ENCODE measurements at regions not wholly inside any gene's neighbourhood (a gene's known extent, or its start where the extent isn't known, plus 50 kb on each side); places are given as distances from the start of the nearest gene placed in this dataset.
"Not testable (repeated sequence)": the region's sequence is repeated elsewhere in the genome, so short reads cannot be mapped to it uniquely, and the experiment has no call there.

DNA sequence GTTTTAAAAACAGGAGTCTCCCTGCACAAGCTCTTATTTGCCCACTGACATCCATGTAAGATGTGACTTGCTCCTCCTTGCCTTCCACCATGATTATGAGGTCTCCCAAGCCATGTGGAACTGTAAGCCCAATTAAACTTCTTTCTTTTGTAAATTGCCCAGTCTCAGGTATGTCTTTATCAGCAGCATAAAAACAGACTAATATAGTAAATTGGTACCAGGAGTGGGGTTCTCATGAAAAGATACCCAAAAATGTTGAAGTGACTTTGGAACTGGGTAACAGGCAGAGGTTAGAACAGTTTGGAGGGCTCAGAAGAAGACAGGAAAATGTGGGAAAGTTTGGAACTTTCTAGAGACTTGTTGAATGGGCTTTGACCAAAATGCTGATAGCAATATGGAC is 995.9 kb upstream of the USP15 start:
- H3K36me3 ChIP-seq; H3K4me1 ChIP-seq; DNase-seq; H3K9me3 ChIP-seq (replicated peaks); H3K27ac ChIP-seq; H3K27me3 ChIP-seq; H3K4me3 ChIP-seq: not testable (repeated sequence)

DNA sequence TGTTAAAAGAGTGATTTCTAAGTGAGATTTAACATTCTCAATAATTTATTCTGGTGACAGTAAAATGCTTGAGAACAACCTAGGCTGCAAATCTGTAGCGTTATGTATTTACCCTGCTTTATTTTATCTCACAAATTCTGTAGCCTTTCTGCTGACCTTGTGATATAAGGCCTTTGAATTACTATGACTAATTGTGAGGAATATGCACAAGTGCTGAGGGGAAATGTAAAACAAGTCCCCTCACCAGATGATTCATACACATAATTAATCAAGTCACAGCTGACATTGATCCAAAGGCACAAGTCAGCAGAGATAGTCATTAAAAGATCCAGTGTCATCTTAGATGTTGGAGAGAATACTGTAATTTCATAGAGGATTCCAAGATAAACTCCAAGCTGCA is 992.7 kb upstream of the USP15 start:
- Histone ChIP-seq H3K4me1 (no peaks in the 10 kb centered on the region), H3K36me3 (no peaks in the 10 kb centered on the region), H3K27me3 (no peaks in the 10 kb centered on the region), H3K27ac (no peak overlapping the region), H3K9me3 (replicated peaks) (no peaks in the 10 kb centered on the region; the same call in 1 of the 2 replicates), H3K4me3 (no peak overlapping the region)
- DNase-seq: no peak

DNA sequence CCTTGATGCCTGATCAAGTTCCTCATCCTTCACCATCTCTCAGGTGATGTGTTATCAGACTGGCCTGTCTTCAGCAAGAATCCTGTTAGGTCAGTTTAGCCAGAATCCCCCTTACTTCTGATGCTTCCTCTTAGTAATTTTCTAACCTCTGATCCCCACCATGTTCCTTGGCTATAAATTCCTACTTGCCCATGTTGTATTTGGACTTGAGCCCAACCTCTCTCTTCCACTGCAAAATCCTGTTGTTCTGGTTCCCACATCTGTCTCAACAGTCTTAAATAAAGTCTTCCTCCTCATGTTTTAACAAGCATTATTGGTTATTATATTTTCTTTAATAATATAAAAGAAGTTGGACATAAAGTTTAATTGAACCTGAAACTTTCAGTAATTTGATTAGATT is 987.8 kb upstream of the USP15 start:
- H3K27me3 ChIP-seq: no peaks in the 10 kb centered on the region
- no peaks in the 10 kb centered on the region for H3K4me1 ChIP-seq
- no peak overlapping the region for H3K4me3 ChIP-seq
- no peak overlapping the region for H3K27ac ChIP-seq
- no peaks in the 10 kb centered on the region; the same call in 1 of the 2 replicates for H3K36me3 ChIP-seq
- H3K9me3 ChIP-seq (replicated peaks): no peaks in the 10 kb centered on the region
- DNase-seq: no peak

DNA sequence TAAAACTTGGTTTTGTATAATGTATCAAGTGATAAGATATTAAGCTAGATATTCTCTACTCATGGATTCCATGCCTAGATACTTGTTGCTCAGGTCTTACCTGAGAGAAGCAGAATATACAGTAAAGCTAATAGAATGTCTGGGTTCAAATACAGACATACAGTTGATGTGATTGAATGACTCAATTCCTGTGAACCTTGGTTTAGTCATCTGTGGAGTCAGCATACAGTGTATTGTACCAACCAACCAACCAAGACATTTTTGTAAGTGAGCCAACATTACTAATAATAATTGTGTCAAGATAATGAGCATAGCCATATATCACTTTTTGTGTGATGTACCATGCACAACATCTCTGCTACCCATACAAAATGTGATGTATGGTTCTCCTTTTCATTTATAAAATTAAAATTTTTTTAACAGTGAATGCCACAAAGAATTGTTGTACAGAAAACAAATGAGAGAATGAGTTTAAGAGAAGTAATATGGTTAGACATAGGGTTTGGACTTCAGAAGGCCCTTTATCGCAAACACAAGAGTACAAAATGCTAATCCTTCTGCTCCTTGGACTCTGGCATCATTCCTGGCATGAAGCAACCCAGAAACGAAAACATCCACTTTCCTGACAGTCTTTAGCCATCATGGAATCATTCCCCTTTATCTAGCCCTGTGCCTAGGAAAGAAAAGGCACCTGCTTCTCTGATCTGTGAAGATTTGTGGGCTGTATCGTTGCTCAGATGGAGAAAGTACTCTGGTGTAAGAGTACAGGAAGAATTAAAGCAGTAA is 977.2 kb upstream of the USP15 start:
- H3K27ac ChIP-seq: no peak overlapping the region
- H3K4me1 ChIP-seq: no peaks in the 10 kb centered on the region
- H3K36me3 ChIP-seq: no peaks in the 10 kb centered on the region
- no peak for DNase-seq
- no peaks in the 10 kb centered on the region for H3K9me3 ChIP-seq (replicated peaks)
- H3K27me3 ChIP-seq: no peaks in the 10 kb centered on the region
- no peak overlapping the region for H3K4me3 ChIP-seq

DNA sequence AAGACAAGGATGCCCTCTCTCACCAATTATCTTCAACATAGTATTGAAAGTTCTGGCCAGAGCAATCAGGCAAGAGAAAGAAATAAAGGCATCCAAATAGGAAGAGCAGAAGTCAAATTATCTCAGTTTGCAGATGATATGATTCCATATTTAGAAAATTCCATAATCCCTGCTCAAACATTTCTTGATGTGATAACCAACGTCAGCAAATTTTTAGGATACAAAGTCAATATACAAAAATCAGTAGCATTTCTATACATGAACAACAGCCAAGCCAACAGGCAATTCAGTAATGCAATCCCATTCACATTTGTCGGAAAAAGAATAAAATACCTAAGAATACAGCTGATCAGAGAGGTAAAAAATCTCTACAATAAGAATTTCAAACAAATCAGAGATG is 969.7 kb upstream of the USP15 start:
- H3K27me3 ChIP-seq: no peaks in the 10 kb centered on the region
- no peak overlapping the region for H3K4me3 ChIP-seq
- DNase-seq: no peak
- H3K4me1 ChIP-seq: no peaks in the 10 kb centered on the region
- H3K9me3 ChIP-seq (replicated peaks): no peaks in the 10 kb centered on the region
- no peak overlapping the region for H3K27ac ChIP-seq
- H3K36me3 ChIP-seq: no peaks in the 10 kb centered on the region

DNA sequence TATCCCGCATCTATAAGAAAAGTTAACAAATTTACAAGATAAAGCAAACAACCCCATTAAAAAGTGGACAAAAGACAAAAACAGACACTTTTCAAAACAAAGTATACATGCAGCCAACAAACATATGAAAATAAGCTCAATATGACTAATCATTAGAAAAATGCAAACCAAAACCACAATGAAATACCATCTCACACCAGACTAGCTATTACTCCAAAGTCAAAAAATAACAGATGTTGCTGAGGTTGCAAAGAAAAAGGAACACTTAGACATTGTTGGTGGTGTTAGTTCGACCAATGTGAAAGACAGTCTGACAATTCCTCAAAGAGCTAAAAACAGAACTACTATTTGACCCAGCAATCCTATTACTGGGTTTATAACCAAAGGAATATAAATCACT is 968.6 kb upstream of the USP15 start:
- Histone ChIP-seq H3K4me3 (no peak overlapping the region), H3K27me3 (no peaks in the 10 kb centered on the region), H3K9me3 (replicated peaks) (no peaks in the 10 kb centered on the region), H3K36me3 (no peaks in the 10 kb centered on the region), H3K4me1 (no peaks in the 10 kb centered on the region), H3K27ac (no peak overlapping the region)
- DNase-seq: no peak

DNA sequence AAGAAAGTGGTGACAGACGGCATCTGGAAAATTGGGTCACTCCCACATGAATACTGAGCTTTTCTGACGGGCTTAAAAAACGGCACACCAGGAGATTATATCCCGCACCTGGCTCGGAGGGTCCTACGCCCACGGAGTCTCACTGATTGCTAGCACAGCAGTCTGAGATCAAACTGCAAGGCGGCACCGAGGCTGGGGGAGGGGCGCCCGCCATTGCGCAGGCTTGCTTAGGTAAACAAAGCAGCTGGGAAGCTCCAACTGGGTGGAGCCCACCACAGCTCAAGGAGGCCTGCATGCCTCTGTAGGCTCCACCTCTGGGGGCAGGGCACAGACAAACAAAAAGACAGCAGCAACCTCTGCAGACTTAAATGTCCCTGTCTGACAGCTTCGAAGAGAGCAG is 966.2 kb upstream of the USP15 start:
- H3K27me3 ChIP-seq; DNase-seq; H3K4me1 ChIP-seq; H3K36me3 ChIP-seq; H3K9me3 ChIP-seq (replicated peaks); H3K4me3 ChIP-seq; H3K27ac ChIP-seq: not testable (repeated sequence)

DNA sequence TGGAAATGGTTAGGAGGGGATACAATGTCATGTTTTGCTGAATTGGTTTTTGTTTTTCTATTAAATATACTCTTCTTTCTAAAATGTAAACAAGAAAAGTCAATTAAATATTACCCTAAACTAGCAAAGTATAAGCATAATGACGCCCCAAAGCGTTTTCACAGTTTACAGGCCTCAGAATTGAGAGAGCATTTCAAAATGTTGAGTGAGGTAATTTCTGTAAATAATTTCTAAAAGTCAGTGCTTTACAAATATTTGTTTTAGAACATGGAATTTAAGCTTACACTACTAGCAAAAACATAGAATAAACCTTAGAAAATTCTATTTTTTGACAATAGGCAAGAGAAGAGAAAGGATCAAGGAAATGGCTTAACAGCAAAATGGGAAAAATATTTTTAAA is 958.4 kb upstream of the USP15 start:
- Histone ChIP-seq H3K9me3 (replicated peaks) (no peaks in the 10 kb centered on the region), H3K27ac (no peak overlapping the region), H3K4me3 (no peak overlapping the region), H3K36me3 (no peaks in the 10 kb centered on the region), H3K27me3 (no peaks in the 10 kb centered on the region), H3K4me1 (no peaks in the 10 kb centered on the region)
- DNase-seq: no peak

DNA sequence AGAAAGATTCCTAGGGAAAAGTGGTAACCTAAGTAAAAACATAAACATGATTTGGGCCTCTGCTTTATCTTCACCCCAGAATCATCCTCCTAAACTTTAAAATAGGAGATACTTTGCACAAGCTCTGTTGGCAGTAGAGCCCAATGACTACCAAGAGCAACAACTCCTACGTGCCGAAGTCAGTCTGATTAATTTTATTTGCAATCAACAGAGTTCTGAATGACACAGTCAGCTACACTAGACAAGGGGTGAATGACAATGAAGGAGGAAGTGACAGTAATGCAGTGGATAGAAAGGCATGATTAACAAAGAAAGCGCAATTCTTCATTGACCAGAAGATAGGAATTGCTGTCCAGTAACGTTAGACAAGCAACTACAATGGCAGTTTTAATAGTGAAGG is 957.9 kb upstream of the USP15 start:
- Histone ChIP-seq H3K27me3 (no peaks in the 10 kb centered on the region), H3K36me3 (no peaks in the 10 kb centered on the region), H3K9me3 (replicated peaks) (no peaks in the 10 kb centered on the region), H3K27ac (no peak overlapping the region), H3K4me3 (no peak overlapping the region), H3K4me1 (no peaks in the 10 kb centered on the region)
- no peak for DNase-seq

DNA sequence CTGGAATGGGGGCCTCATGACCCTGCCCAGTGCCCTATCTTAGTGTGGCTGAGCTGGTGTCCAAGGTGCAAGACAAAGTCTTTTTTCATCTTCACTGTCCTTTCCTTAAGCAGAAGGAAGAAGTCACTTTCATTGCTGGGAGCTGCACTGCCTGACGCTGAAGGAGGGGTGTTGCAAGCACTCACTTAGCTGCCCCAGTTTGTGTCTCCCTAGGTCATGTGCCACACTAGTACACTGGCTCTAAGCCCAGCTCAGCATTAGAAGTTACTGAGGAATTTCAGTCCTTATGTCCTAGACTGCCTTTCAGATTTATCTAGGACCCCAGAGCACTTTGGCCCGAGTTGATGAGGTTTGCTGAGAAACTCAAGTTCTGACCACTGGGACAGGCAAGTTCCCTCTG is 952.0 kb upstream of the USP15 start:
- no peaks in the 10 kb centered on the region for H3K4me1 ChIP-seq
- no peaks in the 10 kb centered on the region for H3K27me3 ChIP-seq
- no peak overlapping the region for H3K27ac ChIP-seq
- H3K36me3 ChIP-seq: no peaks in the 10 kb centered on the region
- no peaks in the 10 kb centered on the region for H3K9me3 ChIP-seq (replicated peaks)
- no peak for DNase-seq
- no peak overlapping the region for H3K4me3 ChIP-seq

DNA sequence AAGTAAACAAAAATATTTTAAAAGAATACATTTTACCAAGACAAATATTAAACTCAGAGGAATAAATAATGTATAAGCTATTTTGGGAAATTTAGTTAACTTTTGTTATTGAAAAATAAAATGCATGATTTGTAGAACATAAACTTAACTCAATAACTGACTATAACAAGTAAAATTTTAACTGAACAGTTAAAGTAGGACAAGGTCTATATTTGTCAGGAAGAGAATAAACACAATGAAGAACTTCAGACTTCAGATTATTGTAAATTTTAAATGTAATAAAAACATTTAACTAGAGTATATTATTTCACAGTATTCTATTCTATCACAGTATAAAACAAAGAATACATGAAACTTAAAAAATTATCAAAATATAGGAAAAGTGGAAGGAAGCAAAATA is 948.8 kb upstream of the USP15 start:
- no peak overlapping the region for H3K4me3 ChIP-seq
- H3K9me3 ChIP-seq (replicated peaks): no peaks in the 10 kb centered on the region
- no peak overlapping the region for H3K27ac ChIP-seq
- no peak for DNase-seq
- no peaks in the 10 kb centered on the region for H3K36me3 ChIP-seq
- H3K4me1 ChIP-seq: no peaks in the 10 kb centered on the region
- no peaks in the 10 kb centered on the region for H3K27me3 ChIP-seq

DNA sequence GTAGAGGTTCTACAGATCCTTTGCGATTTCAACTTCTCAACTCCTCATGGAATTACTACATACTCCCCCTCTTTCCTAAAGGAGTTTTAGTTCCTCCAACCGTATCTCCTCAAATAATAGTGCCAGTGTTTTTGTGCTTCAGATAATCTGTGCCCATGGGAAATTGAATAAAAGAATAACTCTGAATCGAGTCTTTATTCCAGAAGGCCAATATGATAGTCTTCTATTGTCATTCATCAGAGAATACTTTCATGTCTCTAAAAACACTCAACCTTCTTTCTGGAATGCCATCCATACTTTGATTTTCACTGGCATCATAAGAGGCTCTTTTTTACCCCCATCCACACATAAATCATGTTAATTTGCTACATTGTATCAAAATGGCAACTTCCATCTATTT is 911.3 kb upstream of the USP15 start:
- no peak for DNase-seq
- Histone ChIP-seq H3K27ac (no peak overlapping the region), H3K36me3 (no peaks in the 10 kb centered on the region), H3K4me1 (no peaks in the 10 kb centered on the region), H3K27me3 (no peaks in the 10 kb centered on the region), H3K9me3 (replicated peaks) (no peaks in the 10 kb centered on the region), H3K4me3 (no peak overlapping the region)

DNA sequence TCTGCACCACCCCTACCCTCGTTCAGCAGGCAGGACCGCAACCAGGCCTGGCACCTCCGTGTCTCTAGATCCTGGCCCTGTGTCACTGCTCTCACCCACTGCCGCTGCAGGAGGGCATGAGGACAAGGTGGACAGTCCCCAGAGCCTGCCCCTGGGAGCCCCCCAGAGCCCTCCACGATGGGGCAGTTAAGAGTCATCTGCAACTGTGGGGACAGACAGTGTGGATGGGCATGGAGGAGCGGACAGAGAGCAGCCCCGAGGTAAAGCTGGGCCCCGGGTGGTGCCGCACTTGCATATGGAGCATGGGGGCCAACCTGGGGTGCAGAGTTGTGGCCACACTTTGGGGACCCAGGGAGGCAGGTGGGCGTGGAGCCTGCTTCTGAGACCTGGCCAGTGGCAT is 905.1 kb upstream of the USP15 start:
- no peak overlapping the region for H3K4me3 ChIP-seq
- H3K9me3 ChIP-seq (replicated peaks): no peaks in the 10 kb centered on the region
- no peak overlapping the region for H3K27ac ChIP-seq
- no peaks in the 10 kb centered on the region for H3K4me1 ChIP-seq
- no peaks in the 10 kb centered on the region for H3K36me3 ChIP-seq
- no peak for DNase-seq
- no peaks in the 10 kb centered on the region for H3K27me3 ChIP-seq

DNA sequence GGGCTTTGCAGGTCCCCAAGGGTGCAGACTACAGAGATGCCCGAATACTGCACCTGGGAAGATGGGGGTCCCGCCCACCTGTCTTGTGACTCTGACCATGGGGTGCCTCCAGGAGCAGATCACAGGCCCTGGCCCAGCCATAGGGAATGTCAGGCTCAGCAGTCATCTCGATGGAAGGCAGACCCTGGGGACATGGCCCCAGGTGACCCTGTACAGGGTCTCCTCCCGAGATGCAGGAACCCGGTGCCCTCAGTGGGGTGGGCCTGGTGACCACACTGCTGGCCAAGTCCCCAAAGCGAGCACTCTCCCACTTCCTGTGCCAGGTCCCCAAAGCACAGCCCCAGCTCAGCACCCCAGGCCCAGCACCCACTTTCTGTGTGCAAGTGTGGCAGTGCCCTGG is 903.7 kb upstream of the USP15 start:
- no peak for DNase-seq
- Histone ChIP-seq H3K4me1 (no peaks in the 10 kb centered on the region), H3K9me3 (replicated peaks) (no peaks in the 10 kb centered on the region), H3K4me3 (no peak overlapping the region), H3K27ac (no peak overlapping the region), H3K36me3 (no peaks in the 10 kb centered on the region), H3K27me3 (no peaks in the 10 kb centered on the region)

DNA sequence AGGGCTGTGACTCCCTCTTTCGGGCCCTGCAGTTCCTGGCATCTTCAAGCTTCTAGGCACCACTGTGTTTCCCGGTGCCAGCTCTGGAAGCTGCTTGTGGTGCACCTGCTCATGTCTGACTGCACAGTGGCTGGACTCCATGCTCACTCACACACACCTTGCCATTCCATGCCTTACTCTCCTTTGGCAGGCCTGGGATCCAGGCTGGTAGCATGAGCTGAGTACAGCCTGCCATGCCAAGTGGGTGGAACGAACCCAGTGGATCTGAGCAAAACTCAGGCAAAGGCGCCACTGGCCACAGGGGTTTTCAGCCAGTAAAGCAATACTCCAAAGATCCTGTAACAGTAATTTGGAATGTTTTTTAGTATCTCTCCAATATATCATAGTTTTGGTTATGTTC is 902.7 kb upstream of the USP15 start:
- no peaks in the 10 kb centered on the region for H3K27me3 ChIP-seq
- DNase-seq: no peak

DNA sequence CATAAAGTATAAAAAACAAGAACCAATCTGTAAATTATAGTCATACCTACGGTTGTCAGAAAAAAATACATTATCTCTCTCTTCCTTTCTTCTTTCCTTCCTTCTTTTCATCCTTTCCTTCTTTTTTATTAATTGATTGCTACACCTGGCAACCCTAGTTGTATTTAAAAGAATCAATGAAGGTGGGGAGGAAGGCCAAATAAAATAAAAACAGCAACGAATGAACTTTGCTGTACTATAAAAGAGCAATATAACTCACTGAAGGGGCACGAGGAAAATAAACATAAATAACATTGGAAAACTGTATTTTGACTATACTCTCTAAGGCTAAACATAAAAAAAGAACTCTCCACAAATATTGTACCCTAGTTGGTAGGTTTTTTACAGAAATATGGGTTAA is 898.2 kb upstream of the USP15 start:
- no peaks in the 10 kb centered on the region for H3K36me3 ChIP-seq
- H3K4me1 ChIP-seq: no peaks in the 10 kb centered on the region
- no peaks in the 10 kb centered on the region for H3K27me3 ChIP-seq
- H3K4me3 ChIP-seq: no peak overlapping the region
- DNase-seq: no peak
- no peaks in the 10 kb centered on the region for H3K9me3 ChIP-seq (replicated peaks)
- H3K27ac ChIP-seq: no peak overlapping the region

More for the DNA sequence above, 902.7 kb upstream of the USP15 start:
- H3K4me1 ChIP-seq: no peaks in the 10 kb centered on the region
- H3K9me3 ChIP-seq (replicated peaks): no peaks in the 10 kb centered on the region
- no peak overlapping the region for H3K4me3 ChIP-seq
- no peaks in the 10 kb centered on the region for H3K36me3 ChIP-seq
- no peak overlapping the region for H3K27ac ChIP-seq
